PC-3 (cell line): ENCODE measurements at regions not wholly inside any gene's neighbourhood (a gene's known extent, or its start where the extent isn't known, plus 50 kb on each side); places are given as distances from the start of the nearest gene placed in this dataset.

Experiments used
- ATAC-seq: fragments of 200-7000 bp; cut with Tn5 transposase; 2 replicates; pipeline ENCODE4 v1.9.1; 2020; ENCODE audit warnings: mild to moderate bottlenecking, moderate library complexity
- BruUV-seq: library from RNA; stranded (reverse); fragments of 400-500 nt; replicated peaks from 2 replicates; lab custom pipeline; 2021; lab: Mats Ljungman, UMichigan
- CTCF ChIA-PET: fragments of 300-600 bp; sonication (Branson Sonifier 250); formaldehyde crosslinking; loops from one replicate; lab custom pipeline; 2022; ENCODE audit warnings: antibody characterized with exemption; lab: Charles Lee
- POLR2A ChIA-PET: fragments of 300-600 bp; sonication (Branson Sonifier 250); formaldehyde crosslinking; loops from one replicate; lab custom pipeline; 2022; ENCODE audit warnings: antibody characterized with exemption; ENCODE audit not compliant: unreplicated experiment; lab: Charles Lee
- DNase-seq: peaks from one replicate; pipeline ENCODE4 v3.0.0-alpha.2; 2015
- H2AFZ ChIP-seq: fragments of 300-600 bp; sonication (generic); 2 replicates; pipeline ENCODE4 v1.6.0; 2016; ENCODE audit warnings: antibody characterized with exemption, low read length
- H3F3A ChIP-seq: fragments of 300-600 bp; sonication (generic); one replicate; pipeline ENCODE4 v1.6.0; 2017; ENCODE audit warnings: antibody characterized with exemption, low read length, control low read depth, mild to moderate bottlenecking; ENCODE audit not compliant: unreplicated experiment
- H3K27ac ChIP-seq: fragments of 300-600 bp; sonication (generic); 2 replicates; pipeline ENCODE4 v1.5.1; 2016; ENCODE audit warnings: mild to moderate bottlenecking, low read length
- H3K27me3 ChIP-seq: fragments of 300-600 bp; sonication (generic); 2 replicates; pipeline ENCODE4 v1.6.1; 2016; ENCODE audit warnings: low read length, mixed read lengths
- H3K36me3 ChIP-seq: fragments of 300-600 bp; sonication (generic); 2 replicates; pipeline ENCODE4 v1.6.1; 2016; ENCODE audit warnings: low read depth, mixed run types, low read length, mixed read lengths
- H3K4me1 ChIP-seq: fragments of 300-600 bp; sonication (generic); 2 replicates; pipeline ENCODE4 v1.5.1; 2016; ENCODE audit warnings: low read length; ENCODE audit not compliant: insufficient read depth
- H3K4me2 ChIP-seq: fragments of 300-600 bp; sonication (generic); 2 replicates; pipeline ENCODE4 v1.6.0; 2016; ENCODE audit warnings: low read length
- H3K4me3 ChIP-seq: fragments of 300-600 bp; sonication (generic); 2 replicates; pipeline ENCODE4 v1.5.1; 2016; ENCODE audit warnings: mild to moderate bottlenecking, low read length, mixed read lengths
- H3K79me2 ChIP-seq: fragments of 300-600 bp; sonication (generic); 2 replicates; pipeline ENCODE4 v1.6.1; 2017; ENCODE audit warnings: low read length, mixed read lengths
- H3K9ac ChIP-seq: fragments of 300-600 bp; sonication (generic); 2 replicates; pipeline ENCODE4 v1.6.0; 2016; ENCODE audit warnings: mild to moderate bottlenecking, low read length
- H3K9me2 ChIP-seq: fragments of 300-600 bp; sonication (generic); replicated peaks from 2 replicates; pipeline ENCODE4 v1.6.1; 2016; ENCODE audit warnings: mixed run types, low read length, mixed read lengths
- H3K9me3 ChIP-seq: fragments of 300-600 bp; sonication (generic); 2 replicates; pipeline ENCODE4 v1.6.1; 2016; ENCODE audit warnings: low read length, mixed read lengths
- H4K20me1 ChIP-seq: fragments of 300-600 bp; sonication (generic); 2 replicates; pipeline ENCODE4 v1.6.1; 2016; ENCODE audit warnings: low read length, mixed read lengths
- CTCF ChIP-seq: fragments of 300-600 bp; sonication (generic); conservative IDR thresholded peaks from 2 replicates; pipeline ENCODE4 v1.5.1; 2017; ENCODE audit warnings: antibody characterized with exemption, low read depth, mild to moderate bottlenecking, low read length
- EZH2 ChIP-seq: fragments of 300-600 bp; sonication (generic); IDR thresholded peaks from one replicate; pipeline ENCODE4 v1.6.1; 2017; ENCODE audit warnings: antibody characterized with exemption, mild to moderate bottlenecking, low read length; ENCODE audit not compliant: unreplicated experiment
- EZH2phosphoT487 ChIP-seq: fragments of 300-600 bp; sonication (generic); IDR thresholded peaks from 2 replicates; pipeline ENCODE4 v1.6.1; 2018; ENCODE audit warnings: mild to moderate bottlenecking, antibody characterized with exemption, low read length, borderline replicate concordance
- intact Hi-C: fragments of 100-400 bp; cut with micrococcal nuclease; formaldehyde crosslinking; loops from 2 replicates; pipeline ENCODE4 v1.9.0; 2023

GRCh38 chr11:116330439-116331185 is 442.2 kb downstream of the BUD13 start:
- H3K36me3 ChIP-seq = no peaks in the 10 kb centered on the region
- H3F3A ChIP-seq = no peaks in the 10 kb centered on the region
- H3K9me3 ChIP-seq = no peaks in the 10 kb centered on the region
- no peak overlapping the region for H2AFZ ChIP-seq
- H3K27ac ChIP-seq = no peak overlapping the region
- H3K4me1 ChIP-seq = no peaks in the 10 kb centered on the region
- no peak overlapping the region for H3K9ac ChIP-seq
- CTCF ChIA-PET = no interaction called here
- POLR2A ChIA-PET = no interaction called here
- DNase-seq = no peak
- intact Hi-C loops = no loop called here
- H3K4me3 ChIP-seq = no peak overlapping the region
- no TSS peak for BruUV-seq
- TF ChIP-seq EZH2phosphoT487 = no peak
- no peak for TF ChIP-seq CTCF
- no peak for TF ChIP-seq EZH2
- H3K4me2 ChIP-seq = no peak overlapping the region
- no peaks in the 10 kb centered on the region for H4K20me1 ChIP-seq
- no peaks in the 10 kb centered on the region for H3K9me2 ChIP-seq
- H3K27me3 ChIP-seq = no peaks in the 10 kb centered on the region
- ATAC-seq = no peak
- H3K79me2 ChIP-seq = no peaks in the 10 kb centered on the region

GRCh38 chr11:116329354-116330090 is 443.3 kb downstream of the BUD13 start:
- no peaks in the 10 kb centered on the region for H3K36me3 ChIP-seq
- H3K4me2 ChIP-seq = no peak overlapping the region
- DNase-seq = no peak
- no peaks in the 10 kb centered on the region for H3K79me2 ChIP-seq
- ATAC-seq = no peak
- no peaks in the 10 kb centered on the region for H3K9me3 ChIP-seq
- H3K9ac ChIP-seq = no peak overlapping the region
- BruUV-seq = no TSS peak
- intact Hi-C loops = no loop called here
- CTCF ChIA-PET = no interaction called here
- no peak overlapping the region for H3K4me3 ChIP-seq
- H3F3A ChIP-seq = no peaks in the 10 kb centered on the region
- H4K20me1 ChIP-seq = no peaks in the 10 kb centered on the region
- H2AFZ ChIP-seq = no peak overlapping the region
- no peak overlapping the region for H3K27ac ChIP-seq
- H3K27me3 ChIP-seq = no peaks in the 10 kb centered on the region
- POLR2A ChIA-PET = no interaction called here
- no peaks in the 10 kb centered on the region for H3K4me1 ChIP-seq
- no peaks in the 10 kb centered on the region for H3K9me2 ChIP-seq
- TF ChIP-seq EZH2 (no peak), CTCF (no peak), EZH2phosphoT487 (no peak)

GRCh38 chr11:116328851-116329250 is 443.9 kb downstream of the BUD13 start:
- intact Hi-C loops = no loop called here
- BruUV-seq = no TSS peak
- ChIA-PET POLR2A (no interaction called here), CTCF (no interaction called here)
- Histone ChIP-seq H3K4me2 (no peak overlapping the region), H3K27me3 (no peaks in the 10 kb centered on the region), H3F3A (no peaks in the 10 kb centered on the region), H4K20me1 (no peaks in the 10 kb centered on the region), H3K79me2 (no peaks in the 10 kb centered on the region), H3K4me3 (no peak overlapping the region), H3K9ac (no peak overlapping the region), H3K36me3 (no peaks in the 10 kb centered on the region), H3K27ac (no peak overlapping the region), H2AFZ (no peak overlapping the region), H3K4me1 (no peaks in the 10 kb centered on the region), H3K9me2 (no peaks in the 10 kb centered on the region), H3K9me3 (no peaks in the 10 kb centered on the region)
- no peak for DNase-seq
- no peak for TF ChIP-seq EZH2
- TF ChIP-seq EZH2phosphoT487 = no peak
- no peak for TF ChIP-seq CTCF
- no peak for ATAC-seq
